ENCODE measurements at regions not wholly inside any gene's neighbourhood (a gene's known extent, or its start where the extent isn't known, plus 50 kb on each side); places are given as distances from the start of the nearest gene placed in this dataset.

DNA sequence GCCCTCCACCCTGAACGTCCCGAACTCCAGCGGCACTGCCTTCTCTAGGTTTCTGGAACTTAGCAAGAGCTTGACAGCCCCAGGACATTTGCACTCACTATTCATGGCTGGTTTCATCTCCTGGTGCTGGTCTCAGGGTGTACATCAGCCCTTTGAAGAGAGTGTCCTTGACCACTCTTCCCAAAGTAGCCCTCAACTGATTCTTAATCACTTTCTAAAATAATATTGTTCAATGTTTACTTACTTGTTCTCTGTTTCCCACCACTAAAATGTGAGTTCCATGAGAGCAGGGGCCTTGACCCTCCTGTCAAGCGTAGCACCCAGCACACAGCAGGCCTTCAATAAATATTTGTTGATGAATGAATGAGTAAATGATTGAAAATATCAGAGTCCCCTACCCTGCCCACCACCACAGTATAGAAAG is 262.5 kb downstream of the RHOU start:
- TF ChIP-seq POLR2A (IDR thresholded peaks at IDR 0.05) (no peak), CTCF (IDR thresholded peaks at IDR 0.05) (no peak)

Data from right lobe of liver (tissue), 4 donors.